ENCODE measurements at regions not wholly inside any gene's neighbourhood (a gene's known extent, or its start where the extent isn't known, plus 50 kb on each side); places are given as distances from the start of the nearest gene placed in this dataset.

DNA sequence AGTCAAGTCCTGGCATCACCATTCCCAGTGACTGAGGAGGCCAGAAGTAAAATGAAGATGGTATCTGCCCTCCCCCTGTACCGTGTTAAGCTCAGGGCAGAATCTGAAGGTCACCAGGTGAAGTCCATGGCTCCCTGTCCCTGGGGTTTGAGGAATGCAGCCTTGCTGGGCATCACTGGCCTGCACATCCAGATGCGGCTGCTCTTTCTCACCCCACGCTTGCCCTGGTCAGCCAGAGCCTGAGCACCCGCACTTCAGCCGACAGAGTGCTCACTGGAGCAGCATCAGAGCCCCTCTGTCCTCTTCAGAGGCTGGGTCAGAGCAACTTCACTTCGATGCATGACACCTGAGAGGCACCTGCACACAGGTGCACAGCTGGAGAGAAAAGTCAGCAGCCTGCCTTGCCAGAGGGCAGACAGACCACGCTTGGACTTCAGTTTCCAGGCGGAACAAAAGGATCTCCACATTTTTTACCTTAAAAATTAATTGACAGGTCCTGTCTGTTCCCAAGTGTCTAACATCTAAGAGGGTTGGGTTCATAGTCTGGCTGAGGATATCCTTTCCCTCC, 267.3 kb downstream of the ANAPC1 start:
- TF ChIP-seq POLR2AphosphoS5 (IDR thresholded peaks at IDR 0.05; ENCODE audit: low read depth, low read length) (no peak), TAF1 (IDR thresholded peaks at IDR 0.05; ENCODE audit: borderline replicate concordance, insufficient read depth, low read length) (no peak), FOXP2 (optimal IDR thresholded peaks at IDR 0.05; ENCODE audit: borderline replicate concordance, extremely low read depth, extremely low read length, insufficient read depth) (no peak)
- TF ChIP-seq, protein P1, sequence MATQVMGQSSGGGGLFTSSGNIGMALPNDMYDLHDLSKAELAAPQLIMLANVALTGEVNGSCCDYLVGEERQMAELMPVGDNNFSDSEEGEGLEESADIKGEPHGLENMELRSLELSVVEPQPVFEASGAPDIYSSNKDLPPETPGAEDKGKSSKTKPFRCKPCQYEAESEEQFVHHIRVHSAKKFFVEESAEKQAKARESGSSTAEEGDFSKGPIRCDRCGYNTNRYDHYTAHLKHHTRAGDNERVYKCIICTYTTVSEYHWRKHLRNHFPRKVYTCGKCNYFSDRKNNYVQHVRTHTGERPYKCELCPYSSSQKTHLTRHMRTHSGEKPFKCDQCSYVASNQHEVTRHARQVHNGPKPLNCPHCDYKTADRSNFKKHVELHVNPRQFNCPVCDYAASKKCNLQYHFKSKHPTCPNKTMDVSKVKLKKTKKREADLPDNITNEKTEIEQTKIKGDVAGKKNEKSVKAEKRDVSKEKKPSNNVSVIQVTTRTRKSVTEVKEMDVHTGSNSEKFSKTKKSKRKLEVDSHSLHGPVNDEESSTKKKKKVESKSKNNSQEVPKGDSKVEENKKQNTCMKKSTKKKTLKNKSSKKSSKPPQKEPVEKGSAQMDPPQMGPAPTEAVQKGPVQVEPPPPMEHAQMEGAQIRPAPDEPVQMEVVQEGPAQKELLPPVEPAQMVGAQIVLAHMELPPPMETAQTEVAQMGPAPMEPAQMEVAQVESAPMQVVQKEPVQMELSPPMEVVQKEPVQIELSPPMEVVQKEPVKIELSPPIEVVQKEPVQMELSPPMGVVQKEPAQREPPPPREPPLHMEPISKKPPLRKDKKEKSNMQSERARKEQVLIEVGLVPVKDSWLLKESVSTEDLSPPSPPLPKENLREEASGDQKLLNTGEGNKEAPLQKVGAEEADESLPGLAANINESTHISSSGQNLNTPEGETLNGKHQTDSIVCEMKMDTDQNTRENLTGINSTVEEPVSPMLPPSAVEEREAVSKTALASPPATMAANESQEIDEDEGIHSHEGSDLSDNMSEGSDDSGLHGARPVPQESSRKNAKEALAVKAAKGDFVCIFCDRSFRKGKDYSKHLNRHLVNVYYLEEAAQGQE (IDR thresholded peaks at IDR 0.05; ENCODE audit: insufficient read depth in 1 of 2, low read depth in 2 of 2, low read length in 2 of 2) = no peak

DNA sequence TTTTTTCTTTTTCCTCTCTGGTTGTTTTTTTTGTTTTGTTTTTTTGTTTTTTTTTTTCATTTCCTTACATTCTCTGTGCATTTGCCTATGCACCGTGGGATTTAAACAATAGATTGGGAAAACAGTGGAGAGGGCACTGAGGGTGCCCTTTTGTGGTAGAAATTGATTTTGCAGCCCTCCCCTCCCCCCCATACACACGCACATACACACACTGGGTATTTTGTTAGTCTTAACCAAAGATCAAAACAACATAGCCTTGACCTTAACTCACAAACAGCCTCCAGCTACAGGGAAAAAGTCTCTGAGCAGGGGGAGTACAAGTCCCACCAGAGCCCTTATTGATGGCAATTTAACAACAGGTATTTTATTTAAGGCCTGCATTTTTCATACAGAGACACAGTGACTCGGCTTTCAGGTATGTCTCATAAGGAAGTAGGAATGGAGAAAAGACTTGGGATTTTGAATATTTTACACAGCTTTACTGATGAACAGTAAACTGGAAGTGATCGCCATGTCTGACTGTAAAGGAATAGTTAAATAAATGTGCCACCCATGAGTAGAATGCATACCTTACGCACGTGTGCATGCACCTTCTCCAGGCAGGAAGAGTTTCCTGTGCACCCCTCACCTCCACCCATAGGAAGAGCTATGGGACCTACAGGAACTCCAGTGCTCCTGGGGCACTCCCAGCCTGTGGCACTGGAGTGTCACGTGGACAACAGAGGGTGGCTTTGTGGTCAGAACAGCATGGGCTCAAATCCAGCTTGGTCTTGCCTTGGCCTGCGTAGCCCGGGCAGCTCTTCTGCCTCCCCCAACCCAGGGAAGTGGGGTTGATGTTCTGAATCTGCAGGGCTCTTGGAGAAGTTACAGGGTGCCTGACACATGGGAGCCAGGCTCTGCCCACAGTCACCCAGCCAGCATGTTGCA, 266.4 kb downstream of the ANAPC1 start:
- TF ChIP-seq POLR2AphosphoS5 (IDR thresholded peaks at IDR 0.05; ENCODE audit: low read depth, low read length) = no peak
- TF ChIP-seq, protein P1 (IDR thresholded peaks at IDR 0.05; ENCODE audit: insufficient read depth in 1 of 2, low read depth in 2 of 2, low read length in 2 of 2) = no peak
- no peak for TF ChIP-seq TAF1 (IDR thresholded peaks at IDR 0.05; ENCODE audit: borderline replicate concordance, insufficient read depth, low read length)
- TF ChIP-seq SIN3A (IDR thresholded peaks at IDR 0.05; ENCODE audit: borderline replicate concordance, insufficient read depth, low read length) = no peak

DNA sequence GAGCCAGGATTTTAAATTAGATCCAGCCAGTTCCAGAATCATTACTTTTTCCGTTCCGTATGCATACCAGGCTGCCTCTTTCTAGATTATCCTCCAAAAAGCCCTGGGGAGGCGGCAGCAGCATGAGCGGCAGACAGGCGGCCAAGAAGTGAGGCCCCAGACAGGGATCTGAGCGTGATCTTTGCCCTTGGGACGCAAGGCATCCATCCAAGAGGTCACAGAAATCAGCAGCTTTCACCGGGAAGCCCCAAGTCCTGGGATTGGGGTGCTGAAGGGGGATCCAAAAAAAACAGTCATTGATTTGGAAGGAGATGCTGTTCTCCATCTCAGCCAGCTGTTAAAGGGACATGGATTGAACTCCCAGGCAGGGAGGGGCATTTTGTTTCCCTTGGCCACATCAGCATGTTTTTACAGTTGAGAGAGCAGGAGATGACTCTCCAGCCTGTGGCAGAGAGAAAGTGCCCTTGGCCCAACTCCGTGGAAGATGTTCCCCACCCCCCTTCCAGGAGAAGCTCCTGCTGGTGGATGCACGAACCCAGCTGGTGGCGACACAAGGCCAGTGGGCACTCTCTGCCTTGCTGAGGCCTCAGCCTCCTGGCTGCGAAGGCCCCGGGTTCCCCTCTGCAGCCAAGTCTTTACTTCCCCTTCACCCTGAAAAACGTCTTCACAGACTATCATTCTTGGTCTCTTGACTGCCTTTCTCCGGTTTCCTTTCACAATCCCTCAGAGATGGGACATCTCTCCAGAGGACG, 265.6 kb downstream of the ANAPC1 start:
- TF ChIP-seq TAF1 (IDR thresholded peaks at IDR 0.05; ENCODE audit: borderline replicate concordance, insufficient read depth, low read length) (no peak), POLR2AphosphoS5 (IDR thresholded peaks at IDR 0.05; ENCODE audit: low read depth, low read length) (no peak), SIN3A (IDR thresholded peaks at IDR 0.05; ENCODE audit: borderline replicate concordance, insufficient read depth, low read length) (no peak), FOXP2 (optimal IDR thresholded peaks at IDR 0.05; ENCODE audit: borderline replicate concordance, extremely low read depth, extremely low read length, insufficient read depth) (no peak)
- TF ChIP-seq, protein P1 (IDR thresholded peaks at IDR 0.05; ENCODE audit: insufficient read depth in 1 of 2, low read depth in 2 of 2, low read length in 2 of 2) = no peak

DNA sequence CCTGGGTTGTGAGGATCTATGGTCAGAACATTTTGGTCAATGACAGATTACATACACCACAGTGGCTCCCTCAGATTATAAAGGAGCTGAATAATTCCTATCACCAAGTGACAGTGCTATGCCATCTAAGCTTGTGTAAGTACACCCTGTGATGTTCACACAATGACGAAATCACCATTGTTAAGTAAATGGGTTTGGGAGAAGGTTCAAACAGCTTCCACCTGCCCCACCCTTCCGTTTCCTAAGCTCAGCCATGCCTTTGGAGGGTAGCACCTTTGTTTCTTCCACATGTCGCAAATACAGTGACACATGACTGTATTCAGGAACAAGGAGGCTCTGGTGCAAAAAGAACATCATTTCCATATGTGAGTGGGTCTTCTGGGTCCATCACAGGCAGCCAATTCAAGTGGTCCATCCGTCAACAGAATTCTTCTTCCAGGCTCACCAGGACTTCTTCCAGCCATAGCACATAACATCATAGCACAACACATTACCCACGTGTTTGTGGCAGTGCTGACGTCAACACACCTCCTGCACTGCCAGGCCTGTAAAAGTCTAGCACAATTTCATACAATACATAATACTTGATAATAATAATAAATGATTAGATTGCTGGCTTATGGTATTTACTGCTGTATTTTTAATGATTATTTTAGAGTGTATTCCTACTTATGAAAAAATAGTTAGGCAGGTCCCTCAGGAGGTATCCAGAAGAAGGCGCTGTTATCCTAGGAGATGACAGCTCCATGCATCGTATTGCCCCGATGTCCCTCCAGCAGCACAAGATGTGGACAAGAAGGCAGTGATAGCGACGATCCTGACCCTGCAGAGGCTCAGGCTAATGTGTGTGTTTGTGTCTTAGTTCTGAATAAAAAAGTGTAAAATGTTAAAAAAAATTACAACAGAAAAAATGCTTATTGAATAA, 264.8 kb downstream of the ANAPC1 start:
- TF ChIP-seq FOXP2 (optimal IDR thresholded peaks at IDR 0.05; ENCODE audit: borderline replicate concordance, extremely low read depth, extremely low read length, insufficient read depth) (no peak), POLR2AphosphoS5 (IDR thresholded peaks at IDR 0.05; ENCODE audit: low read depth, low read length) (no peak), SIN3A (IDR thresholded peaks at IDR 0.05; ENCODE audit: borderline replicate concordance, insufficient read depth, low read length) (no peak), TAF1 (IDR thresholded peaks at IDR 0.05; ENCODE audit: borderline replicate concordance, insufficient read depth, low read length) (no peak)
- TF ChIP-seq, protein P1 (IDR thresholded peaks at IDR 0.05; ENCODE audit: insufficient read depth in 1 of 2, low read depth in 2 of 2, low read length in 2 of 2) = no peak

Data from PFSK-1 (cell line).